H9 (cell line): ENCODE measurements at regions not wholly inside any gene's neighbourhood (a gene's known extent, or its start where the extent isn't known, plus 50 kb on each side); places are given as distances from the start of the nearest gene placed in this dataset.

Experiments
- DNase-seq: peaks from one replicate; pipeline ENCODE4 v3.0.0-alpha.2; 2017
- H2AFZ ChIP-seq: one replicate; pipeline ENCODE4 v1.6.1; 2013; ENCODE audit warnings: mild to moderate bottlenecking, low read length, control low read depth, moderate library complexity
- H2AK5ac ChIP-seq: 2 replicates; pipeline ENCODE4 v1.6.1; 2013; ENCODE audit warnings: low read length, control low read depth, mixed read lengths; ENCODE audit not compliant: insufficient read length
- H2BK120ac ChIP-seq: one replicate; pipeline ENCODE4 v1.6.1; 2013; ENCODE audit warnings: low read depth, mild to moderate bottlenecking, low read length, control low read depth, inconsistent platforms; ENCODE audit not compliant: poor library complexity, severe bottlenecking
- H2BK12ac ChIP-seq: 2 replicates; pipeline ENCODE4 v1.6.1; 2013; ENCODE audit warnings: low read length, control low read depth, mixed read lengths, low read depth; ENCODE audit not compliant: insufficient read length
- H2BK15ac ChIP-seq: 2 replicates; pipeline ENCODE4 v1.6.1; 2013; ENCODE audit warnings: low read depth, low read length, control low read depth
- H2BK20ac ChIP-seq: one replicate; pipeline ENCODE4 v1.6.1; 2013; ENCODE audit warnings: low read depth, mild to moderate bottlenecking, low read length, control low read depth, inconsistent platforms; ENCODE audit not compliant: poor library complexity, severe bottlenecking
- H2BK5ac ChIP-seq: 2 replicates; pipeline ENCODE4 v1.6.1; 2013; ENCODE audit warnings: low read length, control low read depth, mixed read lengths; ENCODE audit not compliant: insufficient read length
- H3K14ac ChIP-seq: 2 replicates; pipeline ENCODE4 v1.6.1; 2013; ENCODE audit warnings: low read length, control low read depth; ENCODE audit not compliant: insufficient read depth
- H3K18ac ChIP-seq: 2 replicates; pipeline ENCODE4 v1.6.1; 2013; ENCODE audit warnings: low read depth, mild to moderate bottlenecking, mixed read lengths, low read length, control low read depth; ENCODE audit not compliant: insufficient read length
- H3K23ac ChIP-seq: 2 replicates; pipeline ENCODE4 v1.6.1; 2013; ENCODE audit warnings: low read length, control low read depth, mixed read lengths, low read depth; ENCODE audit not compliant: insufficient read length
- H3K23me2 ChIP-seq: 2 replicates; pipeline ENCODE4 v1.6.1; 2013; ENCODE audit warnings: low read depth, mild to moderate bottlenecking, mixed read lengths, low read length, control low read depth; ENCODE audit not compliant: insufficient read length, poor library complexity, severe bottlenecking
- H3K27ac ChIP-seq: 2 replicates; pipeline ENCODE4 v1.5.1; 2013; ENCODE audit warnings: low read length, control low read depth, mixed read lengths, low read depth; ENCODE audit not compliant: insufficient read length
- H3K27me3 ChIP-seq: 2 replicates; pipeline ENCODE4 v1.6.1; 2013; ENCODE audit warnings: low read length, control low read depth, inconsistent platforms; ENCODE audit not compliant: insufficient read depth
- H3K4ac ChIP-seq: 2 replicates; pipeline ENCODE4 v1.6.1; 2013; ENCODE audit warnings: low read depth, mild to moderate bottlenecking, control low read depth, inconsistent platforms, low read length, moderate library complexity
- H3K4me1 ChIP-seq: 2 replicates; pipeline ENCODE4 v1.6.1; 2013; ENCODE audit warnings: low read length, control low read depth, inconsistent platforms; ENCODE audit not compliant: insufficient read depth
- H3K4me2 ChIP-seq: 2 replicates; pipeline ENCODE4 v1.6.1; 2013; ENCODE audit warnings: low read length, control low read depth, mixed read lengths; ENCODE audit not compliant: insufficient read length, insufficient read depth
- H3K56ac ChIP-seq: 2 replicates; pipeline ENCODE4 v1.6.1; 2013; ENCODE audit warnings: low read depth, mild to moderate bottlenecking, mixed read lengths, low read length, control low read depth; ENCODE audit not compliant: insufficient read length
- H3K79me1 ChIP-seq: 2 replicates; pipeline ENCODE4 v1.6.1; 2013; ENCODE audit warnings: low read depth, mild to moderate bottlenecking, moderate library complexity, low read length, control low read depth, inconsistent platforms; ENCODE audit not compliant: insufficient read depth, poor library complexity, severe bottlenecking
- H3K79me2 ChIP-seq: 2 replicates; pipeline ENCODE4 v1.6.1; 2013; ENCODE audit warnings: low read length, control low read depth, inconsistent platforms; ENCODE audit not compliant: insufficient read depth
- H3K9ac ChIP-seq: 2 replicates; pipeline ENCODE4 v1.6.1; 2013; ENCODE audit warnings: low read length, control low read depth, mixed read lengths; ENCODE audit not compliant: insufficient read length; ENCODE audit errors: extremely low read depth
- H3K9me3 ChIP-seq: one replicate; pipeline ENCODE4 v1.6.1; 2013; ENCODE audit warnings: low read depth, low read length, inconsistent platforms; ENCODE audit not compliant: control insufficient read depth
- H3T11ph ChIP-seq: one replicate; pipeline ENCODE4 v1.6.1; 2013; ENCODE audit warnings: mild to moderate bottlenecking, low read length, control low read depth, inconsistent platforms
- H4K20me1 ChIP-seq: one replicate; pipeline ENCODE4 v1.6.1; 2013; ENCODE audit not compliant: control insufficient read depth, insufficient read length, insufficient read depth
- H4K5ac ChIP-seq: 2 replicates; pipeline ENCODE4 v1.6.1; 2013; ENCODE audit warnings: low read depth, mild to moderate bottlenecking, mixed read lengths, low read length, control low read depth; ENCODE audit not compliant: insufficient read length
- H4K8ac ChIP-seq: replicated peaks from 2 replicates; pipeline ENCODE4 v1.6.1; 2013; ENCODE audit warnings: low read length, control low read depth, mixed read lengths, low read depth; ENCODE audit not compliant: insufficient read length
- H4K91ac ChIP-seq: 2 replicates; pipeline ENCODE4 v1.6.1; 2013; ENCODE audit warnings: low read depth, mild to moderate bottlenecking, moderate library complexity, mixed read lengths, low read length, control low read depth; ENCODE audit not compliant: insufficient read length
- H3K27ac Mint-ChIP-seq, 3 experiments: 2 replicates in 2 of 3; 3 replicates in 1 of 3; pipeline ENCODE4 v1.8.0; 2020 to 2021; ENCODE audit warnings: mixed read lengths in 3 of 3, mild to moderate bottlenecking in 1 of 3, moderate library complexity in 1 of 3
- H3K27me3 Mint-ChIP-seq: 2 replicates; pipeline ENCODE4 v1.8.0; 2021; ENCODE audit warnings: low read depth, mild to moderate bottlenecking, moderate library complexity, mixed read lengths
- H3K36me3 Mint-ChIP-seq, 3 experiments: 2 replicates in 2 of 3; 3 replicates in 1 of 3; pipeline ENCODE4 v1.8.0; 2020 to 2021; ENCODE audit warnings: low read depth in 3 of 3, mixed read lengths in 3 of 3; ENCODE audit not compliant: insufficient read depth in 1 of 3
- H3K4me1 Mint-ChIP-seq, 2 experiments: 2 replicates each; pipeline ENCODE4 v1.8.0; 2020; ENCODE audit warnings: mixed read lengths in 2 of 2
- H3K4me3 Mint-ChIP-seq, 2 experiments: 2 replicates in 1 of 2; 3 replicates in 1 of 2; pipeline ENCODE4 v1.8.0; 2020 to 2021; ENCODE audit warnings: mild to moderate bottlenecking in 2 of 2, mixed read lengths in 2 of 2, moderate library complexity in 1 of 2
- H3K9me3 Mint-ChIP-seq, 2 experiments: 2 replicates in 1 of 2; 3 replicates in 1 of 2; pipeline ENCODE4 v1.8.0; 2020; ENCODE audit warnings: mild to moderate bottlenecking in 2 of 2, mixed read lengths in 2 of 2, moderate library complexity in 1 of 2
- CTCF ChIP-seq: fragments of 200-600 bp; sonication (generic); conservative IDR thresholded peaks from 3 replicates; pipeline ENCODE4 v1.8.0; 2021; ENCODE audit warnings: antibody characterized with exemption, mild to moderate bottlenecking
- WGBS: extraction: QIAGEN DNeasy Blood & Tissue Kit; methylation state at CpG from one replicate; pipeline ENCODE4 v1.1.7; 2013; ENCODE audit warnings: missing lambda C conversion rate, low lambda C conversion rate, mixed read lengths; ENCODE audit not compliant: insufficient read length; ENCODE audit errors: extremely low coverage; 5-methylcytosine and 5-hydroxymethylcytosine counted together

- no peak overlapping the region for H3T11ph ChIP-seq
- no peaks in the 10 kb centered on the region for H3K9me3 ChIP-seq
- no peak overlapping the region for H2BK5ac ChIP-seq
- H3K79me1 ChIP-seq = no peaks in the 10 kb centered on the region
- Mint-ChIP-seq H3K36me3 (no peaks in the 10 kb centered on the region; a peak in 1 of 7 replicates), H3K4me1 (peaks cover 10 to 18% of the 10 kb centered on the region in 2 experiments), H3K9me3 (no peaks in the 10 kb centered on the region), H3K27ac (no peak overlapping the region), H3K27me3 (no peaks in the 10 kb centered on the region), H3K4me3 (no peak overlapping the region)
- no peak for DNase-seq
- no peaks in the 10 kb centered on the region for H3K27me3 ChIP-seq
- no peak overlapping the region for H4K91ac ChIP-seq
- no peak overlapping the region for H2BK12ac ChIP-seq
- no peak overlapping the region for H4K5ac ChIP-seq
- H3K18ac ChIP-seq = no peak overlapping the region
- H2BK20ac ChIP-seq = no peak overlapping the region
- no peak overlapping the region for H3K56ac ChIP-seq
- H4K20me1 ChIP-seq = no peaks in the 10 kb centered on the region
- H2BK15ac ChIP-seq = no peak overlapping the region
- H3K4me1 ChIP-seq = no peaks in the 10 kb centered on the region
- no peak overlapping the region for H3K23ac ChIP-seq
- no peaks in the 10 kb centered on the region for H3K23me2 ChIP-seq
- no peak overlapping the region for H4K8ac ChIP-seq
- no peak overlapping the region for H2BK120ac ChIP-seq
- H3K4ac ChIP-seq = no peak overlapping the region
- no peak overlapping the region for H2AFZ ChIP-seq
- TF ChIP-seq CTCF = no peak
- no peak overlapping the region for H3K9ac ChIP-seq
- no CpG with 5 or more reads among the region's 3 CpGs for WGBS
- no peaks in the 10 kb centered on the region for H3K79me2 ChIP-seq
- H3K14ac ChIP-seq = no peak overlapping the region
- H3K27ac ChIP-seq = no peak overlapping the region
- no peak overlapping the region for H2AK5ac ChIP-seq
- H3K4me2 ChIP-seq = no peak overlapping the region
Measured at GRCh38 chr5:68838157-68838718, 255.6 kb upstream of the SLC30A5 start.
